ENCODE measurements at regions not wholly inside any gene's neighbourhood (a gene's known extent, or its start where the extent isn't known, plus 50 kb on each side); places are given as distances from the start of the nearest gene placed in this dataset.

DNA sequence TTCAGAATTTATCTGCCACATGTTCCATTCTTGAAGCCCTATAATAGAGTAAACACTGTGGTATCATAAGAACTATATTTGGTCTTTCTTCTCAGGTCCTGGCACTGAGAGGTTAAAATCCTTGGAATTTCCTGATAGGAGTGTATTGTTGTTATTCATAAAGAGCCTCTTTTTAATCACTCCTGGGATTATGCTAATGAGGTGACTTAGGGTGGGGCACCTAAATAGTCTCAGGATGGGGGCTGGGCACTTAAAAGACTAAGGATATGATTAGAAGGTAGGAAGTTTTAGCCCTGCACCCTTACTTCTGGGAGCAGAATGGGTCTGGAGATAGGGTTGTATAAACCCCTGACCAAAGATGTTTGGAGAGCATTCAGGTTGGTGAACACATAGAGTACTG, 755.2 kb upstream of the TENM4 start:
- TF ChIP-seq CTCF (IDR thresholded peaks at IDR 0.05) = no peak
- no peak for TF ChIP-seq POLR2A (IDR thresholded peaks at IDR 0.05)

Measured in adrenal gland (tissue), 5 donors.